ENCODE measurements at regions not wholly inside any gene's neighbourhood (a gene's known extent, or its start where the extent isn't known, plus 50 kb on each side); places are given as distances from the start of the nearest gene placed in this dataset.

DNA sequence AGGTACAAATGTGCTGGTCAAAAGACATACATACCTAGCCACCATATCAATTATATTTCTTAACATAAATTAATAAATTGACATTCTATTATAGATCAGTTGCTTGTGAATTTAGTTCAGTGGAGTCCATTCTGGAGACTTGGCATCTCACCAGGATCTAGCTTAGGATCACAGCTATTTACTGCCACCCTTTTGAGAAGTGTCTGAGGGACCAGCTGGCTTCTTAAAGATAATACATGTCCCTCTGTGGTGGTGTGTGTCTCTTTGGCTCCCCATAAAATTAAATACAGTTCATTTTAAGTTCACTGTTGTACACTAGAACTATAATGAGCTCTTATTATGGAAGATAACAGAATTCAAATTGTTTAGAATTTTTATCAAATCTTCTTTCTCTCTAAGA, 290.7 kb downstream of the PRELID2 start:
- TF ChIP-seq, protein P1, sequence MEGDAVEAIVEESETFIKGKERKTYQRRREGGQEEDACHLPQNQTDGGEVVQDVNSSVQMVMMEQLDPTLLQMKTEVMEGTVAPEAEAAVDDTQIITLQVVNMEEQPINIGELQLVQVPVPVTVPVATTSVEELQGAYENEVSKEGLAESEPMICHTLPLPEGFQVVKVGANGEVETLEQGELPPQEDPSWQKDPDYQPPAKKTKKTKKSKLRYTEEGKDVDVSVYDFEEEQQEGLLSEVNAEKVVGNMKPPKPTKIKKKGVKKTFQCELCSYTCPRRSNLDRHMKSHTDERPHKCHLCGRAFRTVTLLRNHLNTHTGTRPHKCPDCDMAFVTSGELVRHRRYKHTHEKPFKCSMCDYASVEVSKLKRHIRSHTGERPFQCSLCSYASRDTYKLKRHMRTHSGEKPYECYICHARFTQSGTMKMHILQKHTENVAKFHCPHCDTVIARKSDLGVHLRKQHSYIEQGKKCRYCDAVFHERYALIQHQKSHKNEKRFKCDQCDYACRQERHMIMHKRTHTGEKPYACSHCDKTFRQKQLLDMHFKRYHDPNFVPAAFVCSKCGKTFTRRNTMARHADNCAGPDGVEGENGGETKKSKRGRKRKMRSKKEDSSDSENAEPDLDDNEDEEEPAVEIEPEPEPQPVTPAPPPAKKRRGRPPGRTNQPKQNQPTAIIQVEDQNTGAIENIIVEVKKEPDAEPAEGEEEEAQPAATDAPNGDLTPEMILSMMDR (IDR thresholded peaks at IDR 0.05) = no peak
- no peak for TF ChIP-seq POLR2A (IDR thresholded peaks at IDR 0.05)
